ENCODE measurements at regions not wholly inside any gene's neighbourhood (a gene's known extent, or its start where the extent isn't known, plus 50 kb on each side); places are given as distances from the start of the nearest gene placed in this dataset.

DNA sequence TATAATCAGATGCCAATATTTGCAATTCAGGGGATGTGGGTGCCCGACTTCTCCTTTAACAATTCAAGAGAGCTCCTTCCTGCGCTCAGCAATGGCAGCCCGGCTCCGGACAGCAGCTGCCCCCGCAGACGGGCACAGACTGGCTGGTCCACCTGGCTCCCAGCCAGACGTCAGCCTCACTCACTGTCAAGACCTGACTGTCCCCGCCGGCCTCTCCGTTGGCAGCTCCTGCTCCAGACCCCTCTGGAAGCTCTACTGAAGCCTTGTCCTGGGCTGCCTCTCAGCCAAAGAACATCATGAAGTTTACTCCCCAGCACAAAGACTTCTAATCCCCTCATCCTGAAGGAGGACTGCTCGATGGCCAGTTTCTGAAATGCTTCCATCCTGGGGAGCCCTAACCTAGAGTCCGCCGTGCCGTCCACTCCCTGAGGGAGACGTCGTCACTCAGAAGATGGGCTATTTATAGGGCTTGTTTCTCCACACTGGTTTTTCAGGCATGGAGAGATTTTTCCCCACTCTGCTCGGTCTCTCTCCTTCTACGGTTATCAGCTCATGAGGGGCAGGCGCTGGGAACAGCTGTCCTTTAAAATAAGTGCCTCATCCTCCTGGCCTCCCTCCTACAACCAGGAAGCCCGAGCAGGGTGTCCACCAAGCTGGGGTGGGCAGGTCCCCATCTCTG is 126.2 kb downstream of the RFLNA start:
- CTCF ChIA-PET: no interaction called here

DNA sequence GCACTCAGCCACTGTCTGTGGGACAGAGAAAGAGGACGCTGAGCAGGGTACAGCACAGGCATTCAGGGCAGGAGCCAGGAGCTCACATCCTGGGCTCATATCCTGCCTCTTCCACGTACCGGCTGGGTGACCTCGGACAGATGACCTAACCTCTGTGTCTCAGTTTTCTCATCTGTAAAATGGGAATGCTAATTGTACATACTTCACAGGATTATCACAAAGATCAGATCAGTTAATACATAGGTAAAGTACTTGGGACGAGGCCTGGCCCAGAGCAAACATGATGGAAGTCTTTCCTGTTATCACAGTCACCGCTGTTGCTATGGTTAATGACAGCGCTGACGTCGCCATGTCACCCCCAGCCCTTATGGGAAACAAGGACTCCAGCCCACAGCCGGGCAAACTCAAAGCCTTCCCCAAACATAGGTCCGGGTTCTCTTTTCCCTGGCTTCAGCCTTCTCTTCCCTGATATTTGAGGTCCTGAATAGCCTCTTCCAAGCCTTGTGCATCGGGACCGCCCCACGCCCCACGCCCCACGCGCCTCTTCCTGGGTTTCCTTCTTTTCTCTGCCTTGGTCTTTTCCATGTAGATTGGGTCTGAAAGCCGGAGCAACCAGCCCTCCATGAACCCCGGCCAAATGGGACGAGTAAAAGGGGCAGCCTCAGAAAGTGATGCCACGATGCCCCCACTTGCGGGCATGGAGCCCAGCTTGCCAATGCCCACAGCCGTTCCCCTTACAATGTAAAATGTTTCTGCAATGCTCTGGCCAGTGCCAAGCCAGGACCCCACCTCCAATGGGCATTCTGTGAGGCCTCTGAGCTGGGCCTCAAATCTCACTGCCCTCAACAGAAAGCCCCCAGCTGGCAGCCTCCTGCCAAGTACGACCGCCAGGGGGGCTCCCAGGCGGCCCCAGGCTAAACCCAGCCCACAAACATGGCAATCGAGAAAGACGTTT is 125.4 kb downstream of the RFLNA start:
- TF ChIP-seq, protein P1, sequence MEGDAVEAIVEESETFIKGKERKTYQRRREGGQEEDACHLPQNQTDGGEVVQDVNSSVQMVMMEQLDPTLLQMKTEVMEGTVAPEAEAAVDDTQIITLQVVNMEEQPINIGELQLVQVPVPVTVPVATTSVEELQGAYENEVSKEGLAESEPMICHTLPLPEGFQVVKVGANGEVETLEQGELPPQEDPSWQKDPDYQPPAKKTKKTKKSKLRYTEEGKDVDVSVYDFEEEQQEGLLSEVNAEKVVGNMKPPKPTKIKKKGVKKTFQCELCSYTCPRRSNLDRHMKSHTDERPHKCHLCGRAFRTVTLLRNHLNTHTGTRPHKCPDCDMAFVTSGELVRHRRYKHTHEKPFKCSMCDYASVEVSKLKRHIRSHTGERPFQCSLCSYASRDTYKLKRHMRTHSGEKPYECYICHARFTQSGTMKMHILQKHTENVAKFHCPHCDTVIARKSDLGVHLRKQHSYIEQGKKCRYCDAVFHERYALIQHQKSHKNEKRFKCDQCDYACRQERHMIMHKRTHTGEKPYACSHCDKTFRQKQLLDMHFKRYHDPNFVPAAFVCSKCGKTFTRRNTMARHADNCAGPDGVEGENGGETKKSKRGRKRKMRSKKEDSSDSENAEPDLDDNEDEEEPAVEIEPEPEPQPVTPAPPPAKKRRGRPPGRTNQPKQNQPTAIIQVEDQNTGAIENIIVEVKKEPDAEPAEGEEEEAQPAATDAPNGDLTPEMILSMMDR (IDR thresholded peaks at IDR 0.05; ENCODE audit: unreplicated experiment): no peak
- Mint-ChIP-seq H3K4me3 (ENCODE audit: low read depth, unreplicated experiment) (no peak overlapping the region), H3K9me3 (ENCODE audit: low read depth, unreplicated experiment) (no peaks in the 10 kb centered on the region), H3K27me3 (ENCODE audit: unreplicated experiment) (no peaks in the 10 kb centered on the region), H3K27ac (ENCODE audit: unreplicated experiment) (peak overlapping the region; percentile 46), H3K36me3 (ENCODE audit: insufficient read depth, unreplicated experiment) (peaks cover 73% of the 10 kb centered on the region), H3K4me1 (ENCODE audit: low read depth, unreplicated experiment) (peaks cover 27% of the 10 kb centered on the region)
- DNase-seq: no peak
- intact Hi-C loops (cut with micrococcal nuclease; ENCODE audit: unreplicated experiment): no loop called here
- no TSS peak for BruUV-seq (replicated peaks)
- CTCF ChIA-PET: no interaction called here

More for the DNA sequence above, 126.2 kb downstream of the RFLNA start:
- Mint-ChIP-seq H3K27ac (ENCODE audit: unreplicated experiment) (no peak overlapping the region), H3K9me3 (ENCODE audit: low read depth, unreplicated experiment) (no peaks in the 10 kb centered on the region), H3K4me1 (ENCODE audit: low read depth, unreplicated experiment) (peaks cover 27% of the 10 kb centered on the region), H3K27me3 (ENCODE audit: unreplicated experiment) (no peaks in the 10 kb centered on the region), H3K36me3 (ENCODE audit: insufficient read depth, unreplicated experiment) (peaks cover 73% of the 10 kb centered on the region), H3K4me3 (ENCODE audit: low read depth, unreplicated experiment) (no peak overlapping the region)
- no TSS peak for BruUV-seq (replicated peaks)
- intact Hi-C loops (cut with micrococcal nuclease; ENCODE audit: unreplicated experiment): no loop called here
- TF ChIP-seq, protein P1 (IDR thresholded peaks at IDR 0.05; ENCODE audit: unreplicated experiment): no peak
- DNase-seq: no peak

DNA sequence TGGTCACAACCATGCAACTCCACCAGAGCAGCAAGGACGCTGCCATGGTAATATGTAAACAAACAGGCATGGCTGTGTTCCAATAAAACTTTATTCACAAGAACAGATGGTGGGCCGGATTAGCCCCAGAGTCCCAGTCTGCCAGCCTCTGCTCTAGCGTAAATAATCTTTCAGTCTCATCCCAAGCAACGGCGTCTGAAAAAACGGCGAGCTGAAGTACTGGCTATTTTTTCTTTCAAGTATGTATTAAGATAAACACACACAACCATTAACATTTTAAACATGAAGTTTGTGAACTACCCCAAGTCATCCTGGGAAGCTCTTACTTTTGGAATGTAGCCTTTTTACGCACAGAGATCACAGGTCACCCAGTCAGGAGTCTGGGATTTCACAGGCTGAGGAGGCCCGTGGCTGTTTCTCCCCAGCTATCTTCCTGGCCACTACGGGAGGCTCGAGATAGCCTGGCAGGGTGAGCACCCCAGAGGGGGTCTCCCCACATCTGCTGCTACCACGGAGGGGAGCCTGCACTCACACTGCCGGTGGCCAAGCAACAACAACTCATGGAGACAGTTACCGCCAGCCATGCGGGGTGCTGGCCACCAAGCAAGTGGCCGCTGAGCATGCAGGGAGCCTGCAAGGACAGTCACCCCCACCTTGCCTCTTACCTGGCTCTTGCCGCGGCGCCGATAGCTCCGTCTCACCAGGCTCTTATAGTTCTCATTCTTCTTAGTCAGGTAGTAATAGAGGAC is 124.6 kb downstream of the RFLNA start:
- CTCF ChIA-PET: no interaction called here
- Mint-ChIP-seq H3K27ac (ENCODE audit: unreplicated experiment) (peak overlapping the region; percentile 46), H3K9me3 (ENCODE audit: low read depth, unreplicated experiment) (no peaks in the 10 kb centered on the region), H3K36me3 (ENCODE audit: insufficient read depth, unreplicated experiment) (peaks cover 73% of the 10 kb centered on the region), H3K27me3 (ENCODE audit: unreplicated experiment) (no peaks in the 10 kb centered on the region), H3K4me1 (ENCODE audit: low read depth, unreplicated experiment) (peaks cover 24% of the 10 kb centered on the region), H3K4me3 (ENCODE audit: low read depth, unreplicated experiment) (no peak overlapping the region)
- intact Hi-C loops (cut with micrococcal nuclease; ENCODE audit: unreplicated experiment): no loop called here
- BruUV-seq (replicated peaks): no TSS peak
- no peak for DNase-seq
- TF ChIP-seq, protein P1 (IDR thresholded peaks at IDR 0.05; ENCODE audit: unreplicated experiment): no peak

DNA sequence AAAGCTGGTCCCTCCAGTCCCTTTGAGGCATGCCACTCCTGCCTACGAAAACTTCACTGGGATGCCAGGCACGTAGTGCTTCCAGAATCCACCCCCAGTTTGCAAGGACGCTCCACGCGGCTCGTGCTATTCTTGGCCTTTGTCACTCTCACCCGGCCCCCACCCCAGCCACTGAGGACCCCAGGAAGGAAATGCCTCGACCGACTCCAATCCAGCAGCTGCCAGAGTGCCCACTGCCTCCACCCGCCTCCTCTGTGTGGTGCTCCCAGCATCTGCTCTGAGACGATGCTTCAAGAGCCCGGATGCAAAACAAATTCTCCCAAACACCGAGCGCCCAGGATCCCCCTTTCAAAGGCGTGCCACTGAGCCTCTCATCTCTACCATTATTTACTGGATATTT is 123.9 kb downstream of the RFLNA start:
- CTCF ChIA-PET: no interaction called here
- Mint-ChIP-seq H3K27me3 (ENCODE audit: unreplicated experiment) (no peaks in the 10 kb centered on the region), H3K27ac (ENCODE audit: unreplicated experiment) (no peak overlapping the region), H3K9me3 (ENCODE audit: low read depth, unreplicated experiment) (no peaks in the 10 kb centered on the region), H3K4me3 (ENCODE audit: low read depth, unreplicated experiment) (no peak overlapping the region), H3K4me1 (ENCODE audit: low read depth, unreplicated experiment) (peaks cover 17% of the 10 kb centered on the region), H3K36me3 (ENCODE audit: insufficient read depth, unreplicated experiment) (peaks cover 70% of the 10 kb centered on the region)
- intact Hi-C loops (cut with micrococcal nuclease; ENCODE audit: unreplicated experiment): no loop called here
- BruUV-seq (replicated peaks): no TSS peak
- TF ChIP-seq, protein P1 (IDR thresholded peaks at IDR 0.05; ENCODE audit: unreplicated experiment): no peak
- no peak for DNase-seq
